Activated CD8-positive, alpha-beta memory T cell treated with anti-CD3 and anti-CD28 coated beads for 36 hours (primary cell): ENCODE measurements at regions not wholly inside any gene's neighbourhood (a gene's known extent, or its start where the extent isn't known, plus 50 kb on each side); places are given as distances from the start of the nearest gene placed in this dataset.

Source experiments
- CTCF ChIA-PET: fragments of 350-600 bp; sonication (Branson Sonifier 250); formaldehyde crosslinking; loops from one replicate; lab custom pipeline; 2021; ENCODE audit warnings: antibody characterized with exemption; lab: Charles Lee
- POLR2A ChIA-PET: fragments of 350-600 bp; sonication (Branson Sonifier 250); formaldehyde crosslinking; loops from one replicate; lab custom pipeline; 2021; ENCODE audit warnings: antibody characterized with exemption; lab: Charles Lee

- CTCF ChIA-PET: no interaction called here
- POLR2A ChIA-PET: no interaction called here
Measured at GRCh38 chrX:44096666-44097065, 123.5 kb upstream of the NDP start.

DNA sequence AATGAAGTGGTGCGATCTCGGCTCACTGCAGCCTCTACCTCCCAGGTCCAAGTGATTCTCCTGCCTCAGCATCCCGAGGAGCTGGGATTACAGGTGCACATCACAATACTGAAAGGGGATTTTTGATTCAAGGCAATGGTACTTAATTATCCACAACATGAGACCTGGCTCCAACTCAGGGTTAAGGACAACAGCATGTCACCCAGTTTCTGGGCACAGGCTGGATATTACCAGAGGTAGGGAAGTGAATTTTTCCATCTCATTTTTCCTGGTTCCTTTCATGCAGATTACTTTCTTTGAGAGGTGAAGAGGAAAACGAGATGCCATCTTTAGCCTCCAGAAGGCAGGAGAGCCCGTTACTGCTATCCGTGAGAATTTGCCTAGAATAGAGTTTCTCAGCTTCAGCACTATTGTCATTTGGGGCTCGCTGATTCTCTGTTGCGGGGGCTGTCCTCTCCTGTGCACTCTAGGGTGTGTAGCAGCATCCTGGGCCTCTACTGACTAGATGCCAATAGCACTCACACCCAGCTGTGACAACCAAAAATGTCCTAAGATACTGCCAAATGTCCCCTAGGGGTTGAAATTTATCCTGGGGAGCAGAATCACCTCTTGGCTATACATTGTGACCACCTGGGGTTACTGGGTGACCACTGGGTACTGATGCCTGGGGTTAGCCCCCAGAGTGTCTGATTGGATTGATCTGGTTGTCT, 121.8 kb upstream of the NDP start:
- CTCF ChIA-PET: interaction anchor here (0.7 kb wide), 1 partner anchor 176 kb away, joined by 3 read pairs; no protein-coding TSS in a partner anchor
- POLR2A ChIA-PET: no interaction called here

DNA sequence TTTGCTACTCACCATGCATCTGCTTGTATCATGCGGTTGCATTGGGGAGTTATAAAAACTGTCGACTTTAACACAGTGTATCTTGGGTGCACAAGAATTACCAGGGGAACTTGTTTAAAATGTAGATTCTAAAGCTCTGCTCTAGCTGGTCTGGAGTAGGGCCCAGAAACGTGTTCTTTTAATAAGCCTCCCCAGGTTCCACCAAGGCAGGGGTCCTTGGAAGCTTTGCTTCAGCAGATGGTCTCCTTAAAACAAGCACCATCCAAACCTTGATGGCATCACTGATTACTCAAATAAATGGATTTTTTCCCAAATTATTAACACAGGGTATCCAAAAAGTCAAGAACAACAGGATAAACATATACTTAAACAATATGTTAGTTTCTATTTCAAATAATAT, 120.2 kb upstream of the NDP start:
- POLR2A ChIA-PET: no interaction called here
- CTCF ChIA-PET: no interaction called here

DNA sequence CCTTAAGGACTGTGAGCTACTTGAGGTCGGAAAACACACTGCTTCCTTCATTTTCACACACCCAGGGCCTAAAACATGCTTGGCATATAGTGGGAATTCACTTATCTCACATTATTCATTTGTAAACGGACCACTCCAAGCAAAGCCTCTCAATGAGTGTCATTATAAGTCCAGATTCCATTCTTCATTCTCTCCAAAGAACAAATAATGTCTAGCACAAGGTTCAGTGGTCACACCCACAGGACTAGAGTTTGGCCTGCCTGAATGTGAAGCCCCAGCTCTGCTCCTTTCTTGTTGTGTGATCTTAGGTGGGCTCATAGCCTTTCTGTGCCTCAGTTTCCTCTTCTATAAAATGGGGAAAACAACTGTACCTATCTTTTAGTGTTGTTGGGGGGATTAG, 119.6 kb upstream of the NDP start:
- POLR2A ChIA-PET: no interaction called here
- CTCF ChIA-PET: no interaction called here

GRCh38 chrX:44088510-44089144, 115.4 kb upstream of the NDP start:
- ChIA-PET CTCF (no interaction called here), POLR2A (no interaction called here)

GRCh38 chrX:44085209-44085608, 112.0 kb upstream of the NDP start:
- ChIA-PET POLR2A (no interaction called here), CTCF (no interaction called here)

GRCh38 chrX:44082829-44083228, 109.6 kb upstream of the NDP start:
- CTCF ChIA-PET: no interaction called here
- POLR2A ChIA-PET: no interaction called here

DNA sequence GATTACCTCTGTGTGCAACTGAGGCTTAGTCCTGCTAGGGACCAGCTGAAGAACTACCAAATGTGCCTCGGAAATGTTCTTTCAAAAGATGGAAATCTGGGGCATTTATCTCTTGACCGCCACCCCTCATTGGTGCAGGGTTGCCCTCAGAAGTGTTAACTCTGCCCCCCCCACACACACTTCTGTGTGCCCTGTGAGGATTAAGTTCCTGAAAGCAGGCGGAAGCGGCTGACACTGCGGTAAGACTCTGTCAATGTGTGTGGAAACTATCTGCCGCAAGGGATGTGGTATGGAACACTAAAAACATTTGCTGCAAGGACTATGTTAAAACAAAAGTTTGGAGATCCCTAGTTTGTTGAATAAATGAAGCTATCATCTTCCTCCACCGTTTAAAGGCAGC, 106.9 kb upstream of the NDP start:
- POLR2A ChIA-PET: no interaction called here
- CTCF ChIA-PET: no interaction called here

GRCh38 chrX:44072631-44073030, 99.4 kb upstream of the NDP start:
- POLR2A ChIA-PET: no interaction called here

GRCh38 chrX:44071847-44072551, 98.8 kb upstream of the NDP start:
- ChIA-PET CTCF (no interaction called here), POLR2A (no interaction called here)

More at GRCh38 chrX:44072631-44073030, 99.4 kb upstream of the NDP start:
- CTCF ChIA-PET: no interaction called here

DNA sequence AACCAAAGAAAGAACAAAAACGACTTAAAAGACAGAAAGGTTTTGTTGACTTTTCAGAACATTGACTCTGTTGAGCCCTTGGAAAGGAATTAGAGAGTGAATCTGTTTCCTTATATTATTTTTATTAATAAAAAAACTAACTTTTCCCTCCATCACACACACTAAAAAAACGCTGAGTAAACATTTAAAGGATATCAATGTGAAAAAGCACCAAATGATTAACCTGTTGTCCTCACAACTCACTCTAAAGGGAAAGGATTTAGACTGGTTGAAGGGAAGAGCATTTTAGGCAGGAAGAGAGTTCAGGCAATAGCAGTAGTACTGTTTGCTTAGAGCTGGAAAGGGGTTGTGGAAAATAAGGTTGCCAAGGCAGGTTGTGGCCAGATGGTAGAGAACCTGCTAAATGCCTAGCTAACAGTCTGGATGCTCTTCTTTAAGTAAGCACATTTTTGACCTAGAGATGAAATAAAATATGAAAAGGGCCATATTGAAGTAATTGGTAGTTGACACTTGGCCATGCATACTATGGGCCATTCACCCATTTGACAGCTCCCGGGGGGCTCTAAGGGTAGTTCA, 98.0 kb upstream of the NDP start:
- ChIA-PET CTCF (no interaction called here), POLR2A (no interaction called here)

- ChIA-PET POLR2A (no interaction called here), CTCF (no interaction called here)
Measured at GRCh38 chrX:44068043-44068442, 94.9 kb upstream of the NDP start.

DNA sequence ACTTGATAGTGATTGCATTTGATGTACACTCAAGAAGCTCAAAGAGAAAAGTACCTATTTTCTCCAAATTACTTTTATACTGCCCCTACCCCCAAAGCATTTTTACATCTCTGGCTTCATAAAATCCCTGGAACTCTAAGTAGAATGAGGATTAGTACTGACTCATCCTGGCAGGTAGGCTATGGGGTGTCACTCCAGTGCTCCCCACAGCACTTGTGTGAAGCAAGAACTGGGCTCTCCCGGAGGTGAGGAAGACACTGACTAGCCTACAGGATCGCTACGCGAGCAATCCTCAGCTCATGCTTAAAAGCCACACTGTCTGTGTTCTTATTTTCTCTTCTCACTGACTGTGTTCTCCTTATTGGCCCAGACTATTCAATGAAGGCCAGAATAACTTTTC, 90.4 kb upstream of the NDP start:
- CTCF ChIA-PET: no interaction called here

DNA sequence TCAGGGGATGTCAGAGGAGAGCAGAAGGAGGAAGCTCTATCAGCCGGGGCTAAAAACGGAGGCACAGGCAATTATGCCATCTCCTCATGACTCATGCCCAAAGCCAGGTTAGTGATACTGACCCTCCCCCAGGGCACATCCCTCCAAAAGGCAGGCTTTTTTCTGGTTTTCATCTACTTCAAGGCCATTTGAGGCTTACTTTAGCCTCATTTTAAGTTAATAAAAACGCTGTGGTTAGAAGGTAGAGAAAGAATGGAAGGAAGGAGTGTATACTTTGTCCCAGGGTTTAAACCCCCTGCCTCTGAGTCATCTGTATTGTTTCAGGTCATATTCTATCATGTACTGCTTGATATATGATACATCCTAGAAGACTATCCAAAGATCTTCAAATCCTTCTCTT, 89.7 kb upstream of the NDP start:
- ChIA-PET POLR2A (no interaction called here), CTCF (no interaction called here)

More for the DNA sequence above, 90.4 kb upstream of the NDP start:
- POLR2A ChIA-PET: no interaction called here

DNA sequence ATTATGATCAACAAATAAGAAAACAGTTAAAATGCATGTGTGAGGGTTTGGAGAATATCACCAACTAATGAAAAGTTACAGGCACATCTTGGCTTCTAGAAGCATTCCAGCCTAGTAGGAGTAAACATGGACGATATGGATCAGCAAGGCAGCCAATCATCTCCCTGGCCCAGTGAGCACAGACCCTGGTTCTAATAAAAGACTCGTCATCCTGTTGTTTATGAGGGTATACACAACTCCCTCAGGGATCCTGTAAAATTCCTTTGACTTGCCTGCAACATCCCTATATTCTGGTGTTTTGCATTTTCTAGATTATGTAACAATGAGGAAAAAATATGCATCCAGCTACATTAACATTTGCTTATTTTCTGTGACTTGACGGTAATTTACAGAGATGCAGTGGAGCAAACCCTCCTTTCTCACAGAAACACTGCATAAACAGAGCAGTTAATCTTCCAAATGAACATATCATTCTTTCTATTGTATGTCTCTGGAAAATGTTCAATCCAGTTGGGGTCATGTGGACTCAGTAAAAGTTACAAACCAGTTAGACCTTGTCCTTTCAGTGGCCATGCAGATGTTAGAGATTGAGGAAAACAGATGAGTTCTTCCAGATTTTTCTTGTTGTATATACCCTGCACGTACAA, 88.9 kb upstream of the NDP start:
- CTCF ChIA-PET: no interaction called here

GRCh38 chrX:44060221-44060620, 87.0 kb upstream of the NDP start:
- CTCF ChIA-PET: no interaction called here
- POLR2A ChIA-PET: no interaction called here

More for the DNA sequence above, 88.9 kb upstream of the NDP start:
- POLR2A ChIA-PET: no interaction called here

- POLR2A ChIA-PET: no interaction called here
- CTCF ChIA-PET: no interaction called here
Measured at GRCh38 chrX:44058339-44058738, 85.1 kb upstream of the NDP start.

- POLR2A ChIA-PET: no interaction called here
- CTCF ChIA-PET: no interaction called here
Measured at GRCh38 chrX:44055638-44056037, 82.4 kb upstream of the NDP start.

DNA sequence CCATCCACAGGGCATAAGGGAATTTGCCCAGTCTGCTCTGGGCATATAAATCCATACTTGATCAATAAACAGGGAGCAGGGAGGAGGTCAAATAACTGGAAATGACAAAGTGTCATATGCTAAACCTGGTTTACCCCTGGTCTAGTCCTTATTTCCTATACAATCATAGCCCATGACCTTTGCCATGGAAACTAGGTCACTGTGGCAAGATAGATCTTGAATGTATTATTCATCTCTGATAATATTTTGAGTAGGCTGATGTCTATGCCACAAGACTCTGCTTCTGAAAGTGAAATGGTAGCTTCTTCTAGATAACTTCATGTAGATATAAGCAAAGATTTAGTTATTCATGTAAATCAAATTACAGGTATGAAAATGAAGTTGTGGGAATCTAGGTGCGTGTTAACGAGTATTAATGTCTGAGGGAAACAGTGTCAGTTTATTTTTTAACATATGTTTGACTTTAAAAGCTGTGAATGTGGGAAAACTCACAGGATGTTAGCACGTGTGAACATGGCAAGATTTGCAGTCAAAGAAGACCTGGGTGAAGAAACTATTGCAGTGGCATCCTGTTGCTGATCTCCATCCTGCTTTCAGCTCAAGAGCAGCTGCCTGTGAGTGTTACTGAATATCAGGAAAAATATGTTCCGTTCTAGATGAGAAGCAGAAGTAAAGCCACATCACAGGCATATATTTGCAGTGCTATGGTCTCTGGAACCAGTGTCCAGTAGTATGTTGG, 81.8 kb upstream of the NDP start:
- ChIA-PET CTCF (no interaction called here), POLR2A (no interaction called here)
